DOHH2 (cell line): ENCODE measurements at regions not wholly inside any gene's neighbourhood (a gene's known extent, or its start where the extent isn't known, plus 50 kb on each side); places are given as distances from the start of the nearest gene placed in this dataset.

Source experiments
- EZH2phosphoT487 ChIP-seq: fragments of 200-600 bp; sonication (generic); IDR thresholded peaks from 2 replicates; pipeline ENCODE4 v1.6.1; 2017; ENCODE audit warnings: borderline replicate concordance, mild to moderate bottlenecking, antibody characterized with exemption, low read length, moderate library complexity, mixed read lengths
- TF ChIP-seq, protein P1 (sequence below): fragments of 200-600 bp; sonication (generic); IDR thresholded peaks from one replicate; pipeline ENCODE4 v1.5.1; 2014; ENCODE audit warnings: antibody characterized with exemption, mild to moderate bottlenecking, low read depth, low read length; ENCODE audit not compliant: poor library complexity, severe bottlenecking

DNA sequence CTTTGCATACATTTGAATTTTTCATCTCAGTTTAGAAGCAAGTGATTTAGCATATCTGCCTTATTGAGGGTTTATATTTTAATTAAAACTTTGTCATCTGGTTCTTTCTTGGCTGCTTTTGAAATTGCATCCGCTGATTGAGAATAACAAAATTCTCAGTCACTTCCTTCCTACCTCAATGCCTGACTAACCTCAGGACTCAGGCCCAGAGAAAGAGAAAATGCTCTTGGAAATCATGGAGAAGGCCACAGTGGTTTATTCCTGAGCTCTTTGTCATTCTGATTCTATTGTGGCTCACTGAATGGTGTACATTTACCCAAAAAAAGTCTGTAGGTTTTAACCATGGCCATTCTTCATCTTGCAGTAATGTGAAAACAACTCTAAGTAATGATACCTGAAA, 533.9 kb downstream of the TBL1XR1 start:
- TF ChIP-seq, protein P1, sequence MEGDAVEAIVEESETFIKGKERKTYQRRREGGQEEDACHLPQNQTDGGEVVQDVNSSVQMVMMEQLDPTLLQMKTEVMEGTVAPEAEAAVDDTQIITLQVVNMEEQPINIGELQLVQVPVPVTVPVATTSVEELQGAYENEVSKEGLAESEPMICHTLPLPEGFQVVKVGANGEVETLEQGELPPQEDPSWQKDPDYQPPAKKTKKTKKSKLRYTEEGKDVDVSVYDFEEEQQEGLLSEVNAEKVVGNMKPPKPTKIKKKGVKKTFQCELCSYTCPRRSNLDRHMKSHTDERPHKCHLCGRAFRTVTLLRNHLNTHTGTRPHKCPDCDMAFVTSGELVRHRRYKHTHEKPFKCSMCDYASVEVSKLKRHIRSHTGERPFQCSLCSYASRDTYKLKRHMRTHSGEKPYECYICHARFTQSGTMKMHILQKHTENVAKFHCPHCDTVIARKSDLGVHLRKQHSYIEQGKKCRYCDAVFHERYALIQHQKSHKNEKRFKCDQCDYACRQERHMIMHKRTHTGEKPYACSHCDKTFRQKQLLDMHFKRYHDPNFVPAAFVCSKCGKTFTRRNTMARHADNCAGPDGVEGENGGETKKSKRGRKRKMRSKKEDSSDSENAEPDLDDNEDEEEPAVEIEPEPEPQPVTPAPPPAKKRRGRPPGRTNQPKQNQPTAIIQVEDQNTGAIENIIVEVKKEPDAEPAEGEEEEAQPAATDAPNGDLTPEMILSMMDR: no peak
- TF ChIP-seq EZH2phosphoT487: no peak
